ENCODE measurements at regions not wholly inside any gene's neighbourhood (a gene's known extent, or its start where the extent isn't known, plus 50 kb on each side); places are given as distances from the start of the nearest gene placed in this dataset.
"Not testable (repeated sequence)": the region's sequence is repeated elsewhere in the genome, so short reads cannot be mapped to it uniquely, and the experiment has no call there.

DNA sequence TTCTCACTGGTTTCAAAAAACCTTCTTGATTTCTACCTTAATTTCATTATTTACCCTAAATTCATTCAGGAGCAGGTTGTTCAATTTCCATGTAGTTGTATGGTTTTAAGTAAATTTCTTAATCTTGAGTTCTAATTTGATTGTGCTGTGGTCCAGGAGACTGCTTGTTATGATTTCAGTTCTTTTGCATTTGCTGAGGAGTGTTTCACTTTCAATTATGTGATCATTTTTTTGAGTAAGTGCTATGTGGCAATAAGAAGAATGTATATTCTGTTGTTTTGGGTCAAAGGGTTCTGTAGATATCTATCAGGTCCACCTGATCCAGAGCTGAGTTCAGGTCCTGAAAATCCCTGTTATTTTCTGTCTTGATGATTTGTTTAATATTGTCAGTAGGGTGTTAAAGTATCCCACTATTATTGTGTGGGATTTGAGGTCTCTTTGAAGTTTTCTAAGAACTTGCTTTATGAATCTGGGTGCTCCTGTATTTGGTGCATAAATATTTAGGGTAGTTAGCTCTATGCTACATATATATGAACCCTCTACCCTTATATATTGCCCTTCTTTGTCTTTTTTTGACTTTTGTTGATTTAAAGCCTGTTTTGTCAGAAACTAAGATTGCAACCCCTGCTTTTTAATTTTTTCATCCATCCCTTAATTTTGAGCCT, 158.4 kb upstream of the TPRG1 start:
- CTCF ChIA-PET = no interaction called here
- H3K4me3 Mint-ChIP-seq = peak overlapping the region in 1 of 10 donors; percentile 36
- no peaks in the 10 kb centered on the region for H3K4me1 ChIP-seq (ENCODE audit: control insufficient read depth in 2 of 2, insufficient read depth in 2 of 2, low read length in 2 of 2)
- no peak for ATAC-seq
- H3K9me3 ChIP-seq (ENCODE audit: control insufficient read depth in 2 of 3, low read length in 3 of 3) = no peaks in the 10 kb centered on the region
- POLR2A ChIA-PET = no interaction called here
- no peaks in the 10 kb centered on the region for H3K36me3 ChIP-seq (ENCODE audit: control insufficient read depth in 2 of 3, insufficient read depth in 3 of 3, low read length in 3 of 3)
- H3K9me3 Mint-ChIP-seq = peaks cover 0 to 36% (median 18%) of the 10 kb centered on the region in 11 donors
- no peak for DNase-seq
- no peak overlapping the region for H3K4me3 ChIP-seq (ENCODE audit: low read length)
- H3K27me3 ChIP-seq (ENCODE audit: control insufficient read depth in 2 of 2, insufficient read depth in 2 of 2, low read length in 2 of 2) = no peaks in the 10 kb centered on the region
- H3K27me3 Mint-ChIP-seq = peaks cover 0 to 29% (median 0%) of the 10 kb centered on the region in 5 donors
- H3K4me1 Mint-ChIP-seq = peaks cover 0 to 23% (median 16%) of the 10 kb centered on the region in 7 donors
- H3K36me3 Mint-ChIP-seq = peaks cover 0 to 43% (median 8%) of the 10 kb centered on the region in 5 donors
- H3K27ac ChIP-seq (ENCODE audit: low read depth, low read length) = no peak overlapping the region
- intact Hi-C loops (cut with micrococcal nuclease) = loop anchor here in 1 of 2 donors (1.0 kb wide), 1 partner anchor 26 kb away; no protein-coding TSS in a partner anchor
- peak overlapping the region in 1 of 9 donors; percentile 7 for H3K27ac Mint-ChIP-seq

DNA sequence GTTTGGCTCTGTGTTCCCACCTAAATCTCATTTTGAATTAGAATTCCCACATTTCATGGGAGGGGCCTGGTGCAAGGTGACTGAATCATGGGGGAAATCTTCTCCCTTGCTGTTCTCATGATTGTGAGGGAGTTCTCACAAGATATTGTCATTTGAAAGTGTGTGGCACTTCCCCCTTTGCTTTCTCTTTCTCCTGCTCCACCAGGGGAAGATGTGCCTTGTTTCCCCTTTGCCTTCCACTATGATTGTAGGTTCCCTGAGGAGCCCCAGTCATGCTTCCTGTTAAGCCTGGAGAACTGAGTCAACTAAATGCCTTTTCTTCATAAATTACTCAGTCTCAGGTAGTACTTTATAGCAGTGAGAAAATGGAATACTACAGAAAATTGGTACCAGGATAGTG, 157.2 kb upstream of the TPRG1 start:
- Histone ChIP-seq H3K27ac (ENCODE audit: low read depth, low read length) (no peak overlapping the region), H3K4me3 (ENCODE audit: low read length) (no peak overlapping the region), H3K9me3 (ENCODE audit: control insufficient read depth in 2 of 3, low read length in 3 of 3) (no peaks in the 10 kb centered on the region), H3K27me3 (ENCODE audit: control insufficient read depth in 2 of 2, insufficient read depth in 2 of 2, low read length in 2 of 2) (no peaks in the 10 kb centered on the region), H3K4me1 (ENCODE audit: control insufficient read depth in 2 of 2, insufficient read depth in 2 of 2, low read length in 2 of 2) (no peaks in the 10 kb centered on the region), H3K36me3 (ENCODE audit: control insufficient read depth in 2 of 3, insufficient read depth in 3 of 3, low read length in 3 of 3) (no peaks in the 10 kb centered on the region)
- ChIA-PET POLR2A (no interaction called here), CTCF (no interaction called here)
- DNase-seq (no peak), ATAC-seq (no peak)
- Mint-ChIP-seq H3K9me3 (peaks cover 0 to 32% (median 18%) of the 10 kb centered on the region in 11 donors), H3K27me3 (peaks cover 0 to 28% (median 0%) of the 10 kb centered on the region in 5 donors), H3K4me1 (peaks cover 0 to 23% (median 16%) of the 10 kb centered on the region in 7 donors), H3K27ac (no peak overlapping the region), H3K4me3 (no peak overlapping the region), H3K36me3 (peaks cover 0 to 43% (median 8%) of the 10 kb centered on the region in 5 donors)
- intact Hi-C loops (cut with micrococcal nuclease) = no loop called here

DNA sequence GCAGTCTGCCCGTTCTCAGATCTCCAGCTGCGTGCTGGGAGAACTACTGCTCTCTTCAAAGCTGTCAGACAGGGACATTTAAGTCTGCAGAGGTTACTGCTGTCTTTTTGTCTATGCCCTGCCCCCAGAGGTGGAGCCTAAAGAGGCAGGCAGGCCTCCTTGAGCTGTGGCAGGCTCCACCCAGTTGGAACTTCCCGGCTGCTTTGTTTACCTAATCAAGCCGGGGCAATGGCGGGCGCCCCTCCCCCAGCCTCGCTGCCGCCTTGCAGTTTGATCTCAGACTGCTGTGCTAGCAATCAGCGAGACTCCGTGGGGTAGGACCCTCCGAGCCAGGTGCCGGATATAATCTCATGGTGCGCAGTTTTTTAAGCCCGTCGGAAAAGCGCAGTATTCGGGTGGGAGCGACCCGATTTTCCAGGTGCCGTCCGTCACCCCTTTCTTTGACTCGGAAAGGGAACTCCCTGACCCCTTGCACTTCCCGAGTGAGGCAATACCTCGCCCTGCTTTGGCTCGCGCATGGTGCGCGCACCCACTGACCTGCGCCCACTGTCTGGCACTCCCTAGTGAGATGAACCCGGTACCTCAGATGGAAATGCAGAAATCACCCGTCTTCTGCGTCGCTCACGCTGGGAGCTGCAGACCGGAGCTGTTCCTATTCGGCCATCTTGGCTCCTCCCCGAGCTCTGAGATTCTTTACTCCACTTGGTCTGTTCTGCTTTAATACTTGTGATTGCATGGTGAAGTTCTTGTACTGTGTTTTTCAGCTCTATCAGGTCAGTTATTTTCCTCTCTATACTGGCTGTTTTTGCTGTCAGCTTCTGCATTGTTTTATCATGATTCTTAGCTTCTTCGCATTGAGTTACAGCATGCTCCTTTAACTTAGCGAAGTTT, 148.9 kb upstream of the TPRG1 start:
- H3K27ac ChIP-seq (ENCODE audit: low read depth, low read length); POLR2A ChIA-PET; H3K4me1 Mint-ChIP-seq; intact Hi-C loops (cut with micrococcal nuclease); H3K4me3 ChIP-seq (ENCODE audit: low read length); H3K9me3 Mint-ChIP-seq; H3K9me3 ChIP-seq (ENCODE audit: control insufficient read depth in 2 of 3, low read length in 3 of 3); ATAC-seq; H3K27ac Mint-ChIP-seq; CTCF ChIA-PET; H3K36me3 ChIP-seq (ENCODE audit: control insufficient read depth in 2 of 3, insufficient read depth in 3 of 3, low read length in 3 of 3); H3K4me1 ChIP-seq (ENCODE audit: control insufficient read depth in 2 of 2, insufficient read depth in 2 of 2, low read length in 2 of 2); H3K27me3 ChIP-seq (ENCODE audit: control insufficient read depth in 2 of 2, insufficient read depth in 2 of 2, low read length in 2 of 2): not testable (repeated sequence)
- DNase-seq = peak in 1 of 9 donors; percentile 7
- Mint-ChIP-seq H3K36me3 (peaks cover 0 to 10% (median 0%) of the 10 kb centered on the region in 5 donors), H3K4me3 (peak overlapping the region in 1 of 10 donors; percentile 24), H3K27me3 (peaks cover 9 to 23% (median 10%) of the 10 kb centered on the region in 5 donors)

DNA sequence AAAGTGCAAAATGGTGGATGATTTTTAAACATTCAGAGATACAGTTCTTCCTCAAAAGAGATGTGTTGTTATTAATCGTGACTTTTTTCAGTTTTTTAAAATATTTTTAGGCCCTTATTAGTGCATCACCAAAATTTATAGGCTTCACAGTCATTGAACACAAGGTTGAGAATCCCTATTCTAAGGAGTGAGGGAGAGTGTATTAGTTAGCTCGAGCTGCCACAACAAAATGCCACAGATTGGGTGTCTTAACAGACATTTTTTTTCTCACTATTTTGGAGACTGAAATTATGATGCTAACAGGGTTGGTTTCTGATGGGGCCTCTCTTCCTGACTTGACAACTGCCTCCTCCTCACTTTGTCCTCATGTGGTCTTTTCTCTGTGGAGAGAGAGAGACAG, 145.9 kb upstream of the TPRG1 start:
- Mint-ChIP-seq H3K4me1 (peaks cover 0 to 4% (median 0%) of the 10 kb centered on the region in 7 donors), H3K27me3 (peaks cover 9 to 23% (median 13%) of the 10 kb centered on the region in 5 donors), H3K4me3 (no peak overlapping the region), H3K9me3 (peaks cover 0 to 12% (median 0%) of the 10 kb centered on the region in 11 donors), H3K36me3 (peaks cover 0 to 10% (median 0%) of the 10 kb centered on the region in 5 donors), H3K27ac (no peak overlapping the region)
- H3K27me3 ChIP-seq (ENCODE audit: control insufficient read depth in 2 of 2, insufficient read depth in 2 of 2, low read length in 2 of 2) = no peaks in the 10 kb centered on the region
- ChIA-PET POLR2A (no interaction called here), CTCF (no interaction called here)
- no peak for ATAC-seq
- H3K4me1 ChIP-seq (ENCODE audit: control insufficient read depth in 2 of 2, insufficient read depth in 2 of 2, low read length in 2 of 2) = no peaks in the 10 kb centered on the region
- H3K27ac ChIP-seq (ENCODE audit: low read depth, low read length) = no peak overlapping the region
- DNase-seq = no peak
- no peaks in the 10 kb centered on the region for H3K36me3 ChIP-seq (ENCODE audit: control insufficient read depth in 2 of 3, insufficient read depth in 3 of 3, low read length in 3 of 3)
- no peak overlapping the region for H3K4me3 ChIP-seq (ENCODE audit: low read length)
- no peaks in the 10 kb centered on the region for H3K9me3 ChIP-seq (ENCODE audit: control insufficient read depth in 2 of 3, low read length in 3 of 3)
- intact Hi-C loops (cut with micrococcal nuclease) = no loop called here

DNA sequence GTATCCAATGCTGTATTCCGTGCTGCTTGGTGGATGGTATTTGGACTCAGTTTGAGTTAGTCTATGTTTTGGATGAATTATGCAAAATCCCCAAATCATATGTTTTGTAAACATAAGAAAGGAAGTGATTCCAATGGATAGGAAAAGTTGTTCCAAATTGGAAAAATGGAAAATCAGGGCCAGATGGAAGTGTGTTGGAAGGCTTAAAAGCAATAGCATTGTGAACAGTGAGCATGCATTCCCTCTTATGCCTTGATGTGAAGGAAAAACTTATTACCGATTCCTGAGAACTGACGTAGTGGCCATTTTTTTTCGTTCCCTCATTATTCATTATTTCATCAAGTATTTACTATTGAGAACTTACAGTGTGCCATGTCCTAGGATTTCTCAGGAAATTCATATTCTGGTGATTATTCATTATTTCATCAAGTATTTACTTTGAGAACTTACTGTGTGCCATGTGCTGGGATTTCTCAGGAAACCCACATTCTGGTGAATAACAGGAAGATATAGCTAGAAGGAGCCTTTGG, 144.1 kb upstream of the TPRG1 start:
- Mint-ChIP-seq H3K4me1 (peaks cover 0 to 4% (median 0%) of the 10 kb centered on the region in 7 donors), H3K27ac (no peak overlapping the region), H3K36me3 (peaks cover 0 to 10% (median 3%) of the 10 kb centered on the region in 5 donors), H3K9me3 (peaks cover 0 to 12% (median 0%) of the 10 kb centered on the region in 11 donors), H3K4me3 (no peak overlapping the region), H3K27me3 (peaks cover 9 to 23% (median 13%) of the 10 kb centered on the region in 5 donors)
- ATAC-seq = no peak
- DNase-seq = no peak
- ChIA-PET CTCF (no interaction called here), POLR2A (no interaction called here)
- Histone ChIP-seq H3K9me3 (ENCODE audit: control insufficient read depth in 2 of 3, low read length in 3 of 3) (no peaks in the 10 kb centered on the region), H3K27me3 (ENCODE audit: control insufficient read depth in 2 of 2, insufficient read depth in 2 of 2, low read length in 2 of 2) (no peaks in the 10 kb centered on the region), H3K4me3 (ENCODE audit: low read length) (no peak overlapping the region), H3K36me3 (ENCODE audit: control insufficient read depth in 2 of 3, insufficient read depth in 3 of 3, low read length in 3 of 3) (no peaks in the 10 kb centered on the region), H3K27ac (ENCODE audit: low read depth, low read length) (no peak overlapping the region), H3K4me1 (ENCODE audit: control insufficient read depth in 2 of 2, insufficient read depth in 2 of 2, low read length in 2 of 2) (no peaks in the 10 kb centered on the region)
- intact Hi-C loops (cut with micrococcal nuclease) = no loop called here

DNA sequence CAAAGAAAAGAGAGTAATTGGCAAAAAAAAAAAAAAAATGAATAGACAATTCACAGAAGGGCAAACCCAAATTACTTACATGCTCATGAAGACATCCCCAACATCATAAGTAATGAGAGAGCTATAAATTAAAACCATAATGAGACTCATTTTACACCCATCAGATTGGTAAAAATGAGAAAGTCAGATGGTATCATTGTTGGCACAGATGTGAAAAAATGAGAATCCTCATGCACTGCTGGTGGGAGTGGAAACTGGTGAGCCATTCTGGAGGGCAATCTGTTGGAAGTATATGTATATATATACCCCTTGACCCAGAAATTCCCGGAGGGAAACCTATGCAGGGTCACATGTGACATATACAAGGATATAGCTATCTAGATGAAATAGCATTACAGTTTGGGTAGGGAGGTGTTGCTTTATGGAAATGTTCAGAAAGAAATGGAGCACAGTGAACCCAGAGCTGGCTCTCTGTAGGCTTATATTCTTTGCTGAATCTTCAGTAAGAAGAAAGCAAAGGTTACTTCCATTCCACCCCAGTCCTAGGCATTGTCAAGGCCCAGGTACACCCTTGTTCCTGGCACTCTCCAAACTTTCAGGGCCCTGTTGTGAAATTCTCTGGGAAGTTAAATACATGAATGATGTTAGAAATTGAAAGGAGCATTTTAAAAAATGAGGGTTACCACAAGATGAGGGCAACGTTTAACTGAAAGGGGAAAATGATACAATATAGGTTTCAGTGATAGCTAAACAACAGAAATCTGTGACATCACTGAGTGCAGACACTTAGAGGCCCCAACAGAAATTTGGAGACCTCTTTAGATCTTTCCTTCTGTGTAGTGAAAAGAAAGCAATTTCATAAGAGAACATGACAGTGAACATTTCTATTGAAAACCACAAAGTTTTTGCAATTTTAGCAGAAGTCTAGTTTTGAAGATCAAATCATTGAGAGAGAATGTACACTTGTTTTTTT, 132.7 kb upstream of the TPRG1 start:
- peak in 2 of 9 donors; percentile 4 to 5 for DNase-seq
- intact Hi-C loops (cut with micrococcal nuclease) = loop anchor here (1.0 to 10.0 kb wide), 3 partner anchors 26 to 1238 kb away; no protein-coding TSS in a partner anchor

More for the DNA sequence above, 132.7 kb upstream of the TPRG1 start:
- Histone ChIP-seq H3K4me3 (ENCODE audit: low read length) (no peak overlapping the region), H3K4me1 (ENCODE audit: control insufficient read depth in 2 of 2, insufficient read depth in 2 of 2, low read length in 2 of 2) (no peaks in the 10 kb centered on the region), H3K27me3 (ENCODE audit: control insufficient read depth in 2 of 2, insufficient read depth in 2 of 2, low read length in 2 of 2) (no peaks in the 10 kb centered on the region), H3K9me3 (ENCODE audit: control insufficient read depth in 2 of 3, low read length in 3 of 3) (no peaks in the 10 kb centered on the region), H3K27ac (ENCODE audit: low read depth, low read length) (no peak overlapping the region), H3K36me3 (ENCODE audit: control insufficient read depth in 2 of 3, insufficient read depth in 3 of 3, low read length in 3 of 3) (no peaks in the 10 kb centered on the region)
- H3K27ac Mint-ChIP-seq = peak overlapping the region in 3 of 9 donors; percentile 29 to 64 (median 51)
- ChIA-PET POLR2A (interaction anchor here (0.7 kb wide), 1 partner anchor 91 kb away, joined by 5 read pairs; no protein-coding TSS in a partner anchor), CTCF (interaction anchor here (1.3 to 4.2 kb wide), 2 partner anchors 94 to 1300 kb away, joined by 4 to 43 read pairs; no protein-coding TSS in a partner anchor)
- ATAC-seq = peak; percentile 15
- H3K4me3 Mint-ChIP-seq = peak overlapping the region in 1 of 10 donors; percentile 41
- H3K9me3 Mint-ChIP-seq = peaks cover 0 to 9% (median 0%) of the 10 kb centered on the region in 11 donors
- peaks cover 0 to 13% (median 0%) of the 10 kb centered on the region in 5 donors for H3K36me3 Mint-ChIP-seq
- H3K4me1 Mint-ChIP-seq = peaks cover 0 to 43% (median 4%) of the 10 kb centered on the region in 7 donors
- H3K27me3 Mint-ChIP-seq = peaks cover 0 to 5% (median 0%) of the 10 kb centered on the region in 5 donors
